K562 (cell line): ENCODE measurements at regions not wholly inside any gene's neighbourhood (a gene's known extent, or its start where the extent isn't known, plus 50 kb on each side); places are given as distances from the start of the nearest gene placed in this dataset.

Experiments used
- HNRNPLL ChIP-seq: fragments of 200-400 bp; formaldehyde crosslinking; IDR thresholded peaks from 2 replicates; pipeline ENCODE4 v1.6.1; 2017; ENCODE audit warnings: low read length, low read depth, mild to moderate bottlenecking; ENCODE audit not compliant: poor library complexity, severe bottlenecking
- KDM1A ChIP-seq, 2 experiments: fragments of 450-650 bp; IDR thresholded peaks; 2 replicates each; pipeline ENCODE4 v1.6.1; 2016; ENCODE audit warnings: mild to moderate bottlenecking in 2 of 2
- RAD51 ChIP-seq: fragments of 450-650 bp; IDR thresholded peaks from 2 replicates; pipeline ENCODE4 v1.7.1; 2016; ENCODE audit warnings: low read depth, mild to moderate bottlenecking, borderline replicate concordance
- SRSF3 ChIP-seq: fragments of 200-400 bp; formaldehyde crosslinking; IDR thresholded peaks from 2 replicates; pipeline ENCODE4 v1.6.1; 2016; ENCODE audit warnings: mild to moderate bottlenecking, low read length, moderate library complexity; ENCODE audit not compliant: insufficient read depth
- TSC22D4 ChIP-seq: fragments of 450-650 bp; IDR thresholded peaks from 2 replicates; pipeline ENCODE4 v1.6.1; 2016; ENCODE audit warnings: missing genetic modification characterization, missing biosample characterization, control low read depth
- ZNF212 ChIP-seq: fragments of 450-650 bp; formaldehyde crosslinking; IDR thresholded peaks from 2 replicates; pipeline ENCODE4 v1.4.0; 2020; ENCODE audit warnings: mild to moderate bottlenecking
- ZNF518B ChIP-seq: fragments of 250-450 bp; sonication (Bioruptor Pico); IDR thresholded peaks from 2 replicates; pipeline ENCODE4 v1.5.0; 2021; ENCODE audit warnings: mild to moderate bottlenecking, moderate library complexity
- ZNF707 ChIP-seq: fragments of 250-450 bp; sonication (Bioruptor Pico); conservative IDR thresholded peaks from 2 replicates; pipeline ENCODE4 v1.8.0; 2022; ENCODE audit warnings: inconsistent platforms, mild to moderate bottlenecking, moderate library complexity
- TF ChIP-seq, protein P1 (sequence below): fragments of 250-450 bp; sonication (Bioruptor Pico); IDR thresholded peaks from 2 replicates; pipeline ENCODE4 v1.8.0; 2021; ENCODE audit warnings: moderate library complexity, mild to moderate bottlenecking, inconsistent platforms
- TF ChIP-seq, protein P2 (sequence below), 3 experiments: fragments of 200-800 bp in 1 of 3; fragments of 250-450 bp in 1 of 3; fragments of 450-650 bp in 1 of 3; sonication (Bioruptor Pico) in 1 of 3; sonication (Bioruptor generic) in 1 of 3; formaldehyde crosslinking in 1 of 3; IDR thresholded peaks; 2 replicates each; pipeline versions ENCODE4 v1.6.1 to v1.8.0; 2016 to 2022; ENCODE audit warnings: mild to moderate bottlenecking in 2 of 3, missing genetic modification characterization in 2 of 3, missing compliant biosample characterization in 1 of 3, moderate library complexity in 1 of 3

GRCh38 chr17:71331754-71332325, 789.0 kb upstream of the SOX9 start (continued):
- TF ChIP-seq HNRNPLL (no peak), KDM1A (IDR thresholded peaks at IDR 0.05) (no peak), ZNF212 (CRISPR knock-in tag) (no peak), ZNF707 (CRISPR knock-in tag) (no peak), ZNF518B (CRISPR knock-in tag) (no peak), RAD51 (no peak), TSC22D4 (tag) (no peak), SRSF3 (no peak)
- TF ChIP-seq, protein P1, sequence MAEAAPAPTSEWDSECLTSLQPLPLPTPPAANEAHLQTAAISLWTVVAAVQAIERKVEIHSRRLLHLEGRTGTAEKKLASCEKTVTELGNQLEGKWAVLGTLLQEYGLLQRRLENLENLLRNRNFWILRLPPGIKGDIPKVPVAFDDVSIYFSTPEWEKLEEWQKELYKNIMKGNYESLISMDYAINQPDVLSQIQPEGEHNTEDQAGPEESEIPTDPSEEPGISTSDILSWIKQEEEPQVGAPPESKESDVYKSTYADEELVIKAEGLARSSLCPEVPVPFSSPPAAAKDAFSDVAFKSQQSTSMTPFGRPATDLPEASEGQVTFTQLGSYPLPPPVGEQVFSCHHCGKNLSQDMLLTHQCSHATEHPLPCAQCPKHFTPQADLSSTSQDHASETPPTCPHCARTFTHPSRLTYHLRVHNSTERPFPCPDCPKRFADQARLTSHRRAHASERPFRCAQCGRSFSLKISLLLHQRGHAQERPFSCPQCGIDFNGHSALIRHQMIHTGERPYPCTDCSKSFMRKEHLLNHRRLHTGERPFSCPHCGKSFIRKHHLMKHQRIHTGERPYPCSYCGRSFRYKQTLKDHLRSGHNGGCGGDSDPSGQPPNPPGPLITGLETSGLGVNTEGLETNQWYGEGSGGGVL (CRISPR knock-in tag) = no peak
- TF ChIP-seq, protein P2, sequence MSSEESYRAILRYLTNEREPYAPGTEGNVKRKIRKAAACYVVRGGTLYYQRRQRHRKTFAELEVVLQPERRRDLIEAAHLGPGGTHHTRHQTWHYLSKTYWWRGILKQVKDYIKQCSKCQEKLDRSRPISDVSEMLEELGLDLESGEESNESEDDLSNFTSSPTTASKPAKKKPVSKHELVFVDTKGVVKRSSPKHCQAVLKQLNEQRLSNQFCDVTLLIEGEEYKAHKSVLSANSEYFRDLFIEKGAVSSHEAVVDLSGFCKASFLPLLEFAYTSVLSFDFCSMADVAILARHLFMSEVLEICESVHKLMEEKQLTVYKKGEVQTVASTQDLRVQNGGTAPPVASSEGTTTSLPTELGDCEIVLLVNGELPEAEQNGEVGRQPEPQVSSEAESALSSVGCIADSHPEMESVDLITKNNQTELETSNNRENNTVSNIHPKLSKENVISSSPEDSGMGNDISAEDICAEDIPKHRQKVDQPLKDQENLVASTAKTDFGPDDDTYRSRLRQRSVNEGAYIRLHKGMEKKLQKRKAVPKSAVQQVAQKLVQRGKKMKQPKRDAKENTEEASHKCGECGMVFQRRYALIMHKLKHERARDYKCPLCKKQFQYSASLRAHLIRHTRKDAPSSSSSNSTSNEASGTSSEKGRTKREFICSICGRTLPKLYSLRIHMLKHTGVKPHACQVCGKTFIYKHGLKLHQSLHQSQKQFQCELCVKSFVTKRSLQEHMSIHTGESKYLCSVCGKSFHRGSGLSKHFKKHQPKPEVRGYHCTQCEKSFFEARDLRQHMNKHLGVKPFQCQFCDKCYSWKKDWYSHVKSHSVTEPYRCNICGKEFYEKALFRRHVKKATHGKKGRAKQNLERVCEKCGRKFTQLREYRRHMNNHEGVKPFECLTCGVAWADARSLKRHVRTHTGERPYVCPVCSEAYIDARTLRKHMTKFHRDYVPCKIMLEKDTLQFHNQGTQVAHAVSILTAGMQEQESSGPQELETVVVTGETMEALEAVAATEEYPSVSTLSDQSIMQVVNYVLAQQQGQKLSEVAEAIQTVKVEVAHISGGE (CRISPR knock-in tag; IDR thresholded peaks at IDR 0.05) = no peak
